NCI-H2171 treated with DMSO at 0.1 percent for 48 hours (cell line): ENCODE measurements at regions not wholly inside any gene's neighbourhood (a gene's known extent, or its start where the extent isn't known, plus 50 kb on each side); places are given as distances from the start of the nearest gene placed in this dataset.

ENCODE experiments used
- DNase-seq: peaks from one replicate; lab custom pipeline; 2025; lab: John Stamatoyannopoulos, UW

GRCh38 chr14:101004176-101004575 lies 100.7 kb upstream of the RTL1 start:
- DNase-seq: no peak

DNA sequence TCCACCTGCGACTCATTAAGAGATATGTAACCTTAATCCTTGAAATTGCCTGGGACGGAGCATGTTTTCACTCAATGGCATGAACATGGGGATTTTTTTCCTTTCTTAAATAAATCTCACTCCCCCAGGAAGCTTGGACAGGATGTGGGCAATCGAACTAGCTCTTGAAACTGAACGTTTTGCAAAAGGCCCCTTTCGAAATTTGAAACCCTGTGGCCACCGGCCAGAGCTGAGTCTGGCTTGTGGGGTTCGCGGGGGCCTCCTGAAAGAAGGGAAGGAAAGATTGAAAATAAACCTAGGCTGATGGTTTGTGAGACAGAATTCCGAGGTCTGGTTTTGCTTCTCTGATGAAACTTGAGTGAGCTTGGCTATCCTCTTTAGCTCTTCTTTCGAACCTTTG lies 101.4 kb upstream of the RTL1 start:
- DNase-seq: no peak

- DNase-seq: no peak
Observed at GRCh38 chr14:101005447-101005846, 101.9 kb upstream of the RTL1 start.

- no peak for DNase-seq
Observed at GRCh38 chr14:101006008-101006407, 102.5 kb upstream of the RTL1 start.

DNA sequence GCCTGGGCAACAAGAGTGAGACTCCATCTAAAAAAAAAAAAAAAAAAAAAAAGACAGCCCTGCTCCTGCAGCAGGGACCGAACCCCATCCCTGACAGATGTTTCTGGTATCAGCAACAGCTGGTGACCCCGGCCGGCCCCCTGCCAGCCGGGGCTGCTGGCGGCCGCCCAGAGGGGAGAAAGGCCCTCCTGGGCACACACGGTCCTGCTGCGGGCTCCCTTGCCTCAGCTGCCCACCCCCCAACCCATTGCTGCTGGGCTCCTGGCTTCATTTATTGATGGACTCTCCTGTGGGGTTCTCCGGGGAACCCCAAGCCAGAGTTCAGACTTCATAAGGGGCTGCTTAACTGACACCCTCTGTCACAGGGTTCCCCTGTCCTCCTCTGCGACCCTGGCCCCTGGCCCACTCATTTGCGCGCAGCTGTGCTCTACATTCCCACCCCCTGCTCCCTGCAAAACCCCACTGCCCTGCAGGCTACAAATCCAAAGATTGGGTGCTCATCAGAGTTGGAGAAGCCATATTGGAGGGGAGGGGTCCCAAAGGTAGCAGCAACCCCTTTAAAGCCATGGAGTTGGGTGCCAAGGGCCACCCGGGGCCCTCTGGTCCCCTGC lies 103.6 kb upstream of the RTL1 start:
- DNase-seq: no peak

DNA sequence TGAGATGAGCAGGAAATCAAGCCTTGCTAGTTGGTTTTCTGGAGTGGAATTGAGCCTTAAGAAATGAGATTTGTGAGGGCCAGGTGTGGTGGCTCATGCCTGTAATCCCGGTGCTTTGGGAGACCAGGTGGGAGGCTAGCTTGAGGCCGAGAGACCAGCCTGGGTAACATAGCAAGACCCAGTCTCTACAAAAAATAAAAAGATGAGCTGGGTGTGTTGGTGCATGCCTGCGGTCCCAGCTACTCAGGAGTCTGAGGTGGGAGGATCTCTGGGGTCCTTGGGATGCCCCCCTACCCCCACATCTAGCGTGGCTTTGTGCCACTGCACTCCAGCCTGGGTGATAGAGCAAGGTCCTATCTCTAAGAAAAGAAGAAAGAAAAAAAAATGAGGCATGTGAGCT lies 104.2 kb upstream of the RTL1 start:
- no peak for DNase-seq

DNA sequence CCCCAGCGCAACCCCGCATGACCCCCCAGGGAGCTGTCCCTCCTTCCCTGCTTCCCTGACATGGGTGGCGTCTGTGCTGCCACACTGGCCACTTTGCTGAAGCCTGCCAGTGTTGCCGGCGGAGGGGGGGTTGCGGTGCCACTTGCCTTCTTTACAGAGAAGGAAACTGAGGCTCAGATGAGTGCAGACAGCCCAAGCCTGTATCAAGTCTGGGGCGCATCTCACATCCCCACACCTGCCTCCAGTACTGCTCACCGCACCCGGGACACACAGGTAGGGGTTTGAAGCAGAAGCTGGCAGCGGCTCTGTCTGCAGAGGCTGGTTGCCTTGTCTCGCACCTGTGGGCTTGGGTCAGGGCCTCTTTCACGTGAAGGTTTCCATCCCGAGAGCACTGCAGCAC lies 104.7 kb upstream of the RTL1 start:
- no peak for DNase-seq

DNA sequence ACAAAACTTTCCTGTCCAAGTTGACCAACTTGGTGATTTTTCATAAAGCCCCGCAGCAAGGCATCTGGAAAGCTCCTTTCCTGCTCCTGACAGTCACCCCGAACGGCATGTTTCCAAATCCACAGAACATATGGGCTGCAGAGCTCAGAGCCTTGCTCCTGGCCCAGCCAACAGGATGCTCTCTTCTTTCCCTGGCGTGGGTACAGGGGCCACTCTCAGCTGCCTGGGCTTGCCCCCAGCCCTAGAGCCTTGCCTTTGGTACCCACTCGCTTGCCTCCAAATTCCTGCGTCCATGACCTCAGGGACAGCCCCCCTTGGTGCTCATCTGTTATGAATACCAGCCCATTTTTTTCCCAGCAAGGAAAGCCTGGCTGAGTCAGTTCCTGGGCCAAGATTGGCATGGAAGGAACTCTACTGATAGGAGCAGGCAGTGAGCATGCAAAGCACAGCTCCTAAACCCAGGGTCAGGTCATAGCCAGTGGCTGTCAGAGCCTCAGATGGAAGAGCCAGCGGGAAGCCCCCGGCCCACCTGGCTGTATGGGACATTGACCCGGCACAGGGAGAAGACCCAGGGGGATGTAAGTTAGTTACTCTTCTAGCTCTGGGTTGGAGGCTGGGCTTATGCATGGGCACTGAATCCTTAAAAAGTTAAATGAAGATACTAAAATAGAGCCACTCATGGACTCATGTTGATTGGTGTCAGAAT lies 105.3 kb upstream of the RTL1 start:
- DNase-seq: no peak

DNA sequence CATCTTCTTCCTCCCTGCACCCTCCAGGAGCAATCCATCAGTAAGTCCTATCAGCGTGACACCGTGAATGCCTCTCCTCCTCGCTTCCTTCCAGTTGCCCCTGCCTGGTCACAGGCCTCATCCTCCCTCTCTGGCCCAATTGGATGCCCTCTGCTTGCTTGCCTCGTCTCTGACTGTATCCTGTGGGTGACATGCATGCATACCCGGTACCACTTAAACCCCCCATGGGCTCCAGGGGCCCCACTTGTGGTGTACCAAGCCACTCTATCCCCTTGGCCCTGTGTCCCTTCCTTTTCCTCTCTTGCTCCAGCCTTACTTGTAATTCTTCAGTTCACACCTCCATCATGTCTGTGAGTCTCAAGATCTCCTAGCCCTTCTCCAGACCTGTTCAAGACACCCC lies 106.0 kb upstream of the RTL1 start:
- DNase-seq: no peak

DNA sequence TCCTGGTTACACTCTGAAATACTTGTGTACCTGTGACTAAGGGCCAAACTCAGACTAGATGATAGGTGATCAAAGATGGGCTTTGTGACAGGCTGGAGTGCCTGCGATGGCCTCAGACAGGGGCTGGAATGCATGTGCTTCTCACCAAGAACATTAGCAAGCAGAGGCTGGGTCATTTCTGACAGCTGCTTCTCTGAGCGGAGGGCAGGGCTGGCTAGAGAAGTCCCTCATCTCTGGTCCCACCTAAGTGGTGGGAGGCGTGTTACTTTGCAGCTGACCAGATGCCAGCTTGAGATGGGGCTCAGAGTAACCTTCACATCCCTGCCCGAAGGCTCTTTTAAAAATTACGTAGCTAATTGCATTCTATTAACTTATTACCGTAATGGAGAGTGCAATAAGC lies 106.8 kb upstream of the RTL1 start:
- DNase-seq: no peak

GRCh38 chr14:101010835-101011234 lies 107.3 kb upstream of the RTL1 start:
- no peak for DNase-seq

GRCh38 chr14:101017209-101017608 lies 113.7 kb upstream of the RTL1 start:
- DNase-seq: no peak

- DNase-seq: no peak
Observed at GRCh38 chr14:101017806-101018560, 114.5 kb upstream of the RTL1 start.

DNA sequence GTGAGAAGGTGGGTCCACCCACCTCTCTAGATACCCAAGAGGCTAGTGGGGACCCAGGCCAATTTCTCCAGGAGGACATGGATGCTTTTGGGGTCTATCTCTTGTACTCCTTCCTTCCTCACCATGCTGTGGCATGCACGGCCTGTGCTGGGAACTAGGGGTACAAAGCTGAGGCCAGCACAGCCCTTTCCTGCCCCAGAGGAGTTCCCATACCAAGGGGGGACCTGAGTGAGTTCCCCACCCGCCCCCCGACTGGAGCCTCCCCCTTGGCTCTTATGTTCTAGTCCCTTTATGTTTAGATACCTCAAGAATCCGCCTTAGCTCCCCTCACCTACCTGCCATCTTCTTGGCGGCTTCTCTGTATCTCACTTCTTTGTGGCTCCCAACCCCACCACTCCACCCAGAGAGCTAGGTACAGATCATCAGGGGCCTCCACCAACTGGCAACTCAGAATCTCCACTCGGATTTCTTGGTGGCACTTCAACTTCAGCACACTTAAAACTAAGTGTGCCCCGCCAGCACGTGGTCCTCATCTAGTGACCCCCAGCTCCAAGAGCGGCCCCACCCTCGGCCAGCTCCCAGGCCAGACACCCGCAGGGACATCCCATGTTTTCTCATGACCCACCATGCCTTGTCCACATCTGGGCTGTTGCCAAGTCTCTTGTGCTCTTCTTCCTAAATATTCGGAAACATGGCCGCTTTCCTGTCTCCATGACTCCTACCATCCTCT lies 115.2 kb upstream of the RTL1 start:
- no peak for DNase-seq

- no peak for DNase-seq
Observed at GRCh38 chr14:101019541-101019940, 116.0 kb upstream of the RTL1 start.

- no peak for DNase-seq
Observed at GRCh38 chr14:101019990-101020710, 116.6 kb upstream of the RTL1 start.

GRCh38 chr14:101020834-101021370 lies 117.4 kb upstream of the RTL1 start:
- DNase-seq: no peak

DNA sequence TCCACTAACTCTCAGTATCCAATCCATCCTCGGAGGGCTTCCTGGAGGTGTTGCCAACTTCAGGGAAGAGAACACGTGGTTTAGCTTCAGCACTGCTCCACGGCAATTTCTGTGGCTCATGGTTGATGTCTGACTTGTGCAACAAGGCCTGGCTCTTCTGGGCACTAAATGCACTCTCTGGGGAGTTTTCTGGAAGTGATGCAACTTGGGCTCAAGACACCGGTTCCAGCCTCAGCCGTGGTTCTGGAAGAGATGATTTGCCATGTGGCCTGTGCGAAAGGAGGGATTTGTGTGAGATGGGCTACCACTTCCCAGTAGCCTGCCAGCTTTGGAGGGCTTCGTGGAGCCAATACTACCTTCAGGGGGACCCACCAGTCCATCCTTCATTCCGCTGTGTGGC lies 118.6 kb upstream of the RTL1 start:
- no peak for DNase-seq

DNA sequence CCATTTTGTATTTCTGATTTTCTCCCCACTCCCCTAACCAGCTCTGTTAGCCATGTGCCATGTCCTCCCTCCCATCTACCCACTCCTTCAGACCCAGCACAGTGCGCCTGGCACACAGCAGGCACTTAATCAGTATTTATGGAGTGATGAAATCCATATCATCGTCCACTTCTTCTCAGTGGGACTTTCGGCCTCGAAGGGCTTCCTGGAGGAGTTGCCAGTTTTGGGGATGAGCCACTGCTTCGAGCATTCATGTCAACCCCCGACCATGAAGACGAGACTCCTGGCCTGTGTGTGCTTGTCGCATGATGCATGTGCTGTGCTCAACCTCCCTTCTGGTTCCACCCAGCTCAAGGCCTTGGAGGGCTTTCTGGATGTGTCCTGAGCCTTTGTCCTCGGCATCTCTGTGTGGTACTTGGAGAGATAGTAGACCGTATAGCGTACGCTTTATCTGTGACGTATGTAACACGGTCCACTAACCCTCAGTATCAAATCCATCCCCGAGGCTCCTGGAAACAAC lies 119.5 kb upstream of the RTL1 start:
- DNase-seq: no peak

DNA sequence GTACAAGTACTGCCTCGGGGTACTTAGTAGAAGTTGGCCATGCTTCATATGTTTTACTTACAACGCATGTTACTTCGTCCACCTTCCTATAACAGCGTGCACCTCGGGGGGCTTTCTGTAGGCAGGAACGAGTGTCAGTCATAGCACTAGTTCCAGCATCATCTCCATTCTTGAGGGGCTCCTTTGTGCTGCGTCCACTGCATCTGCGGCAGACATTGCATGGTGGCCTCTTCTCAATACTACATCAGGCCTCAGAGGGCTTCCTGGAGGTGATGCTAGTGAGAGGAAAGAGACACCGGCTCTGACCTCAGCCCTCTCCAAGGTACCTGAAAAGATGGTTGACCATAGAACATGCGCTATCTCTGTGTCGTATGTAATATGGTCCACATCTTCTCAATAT lies 121.2 kb upstream of the RTL1 start:
- no peak for DNase-seq

- no peak for DNase-seq
Observed at GRCh38 chr14:101025131-101025530, 121.6 kb upstream of the RTL1 start.

DNA sequence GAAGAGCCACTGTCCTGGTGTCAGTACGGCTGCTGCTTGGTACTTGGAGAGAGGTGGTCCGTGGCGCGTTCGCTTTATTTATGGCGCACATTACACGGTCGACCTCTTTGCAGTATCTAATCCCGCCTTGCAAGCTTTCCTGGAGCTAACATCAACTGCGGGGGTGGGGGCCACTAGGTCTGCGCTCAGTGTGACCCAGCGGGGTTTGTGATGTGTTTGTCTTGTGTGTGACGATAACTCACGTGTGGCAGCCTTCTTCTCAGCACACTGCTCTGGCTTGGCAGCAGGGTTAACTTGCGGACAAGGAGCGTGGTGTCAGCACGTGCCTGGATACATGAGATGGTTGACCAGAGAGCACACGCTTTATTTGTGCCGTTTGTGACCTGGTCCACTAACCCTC lies 122.2 kb upstream of the RTL1 start:
- DNase-seq: no peak
